Activated T-cell treated with anti-CD3 and anti-CD28 coated beads, Interleukin-2, amount 50 U/mL, for 1 hour (primary cell): ENCODE measurements at regions not wholly inside any gene's neighbourhood (a gene's known extent, or its start where the extent isn't known, plus 50 kb on each side); places are given as distances from the start of the nearest gene placed in this dataset.

Experiments used
- DNase-seq: peaks from one replicate; pipeline ENCODE4 v3.0.0-alpha.2; 2020

GRCh38 chr16:26729951-26730541 is 336.7 kb upstream of the C16orf82 start:
- DNase-seq = no peak

GRCh38 chr16:26731729-26732128 is 335.0 kb upstream of the C16orf82 start:
- DNase-seq = no peak

GRCh38 chr16:26733710-26734109 is 333.0 kb upstream of the C16orf82 start:
- DNase-seq = no peak

GRCh38 chr16:26735521-26735920 is 331.2 kb upstream of the C16orf82 start:
- no peak for DNase-seq

- no peak for DNase-seq
These were observed 330.6 kb upstream of the C16orf82 start for GRCh38 chr16:26736084-26736483.

- no peak for DNase-seq
These were observed 326.0 kb upstream of the C16orf82 start for GRCh38 chr16:26740771-26741170.

GRCh38 chr16:26742040-26742439 is 324.7 kb upstream of the C16orf82 start:
- no peak for DNase-seq

GRCh38 chr16:26744430-26744829 is 322.3 kb upstream of the C16orf82 start:
- no peak for DNase-seq

GRCh38 chr16:26747760-26748159 is 319.0 kb upstream of the C16orf82 start:
- no peak for DNase-seq

GRCh38 chr16:26749072-26749471 is 317.7 kb upstream of the C16orf82 start:
- DNase-seq = no peak

GRCh38 chr16:26752166-26752565 is 314.6 kb upstream of the C16orf82 start:
- DNase-seq = no peak

GRCh38 chr16:26756633-26757032 is 310.1 kb upstream of the C16orf82 start:
- DNase-seq = no peak

- DNase-seq = no peak
These were observed 304.1 kb upstream of the C16orf82 start for GRCh38 chr16:26762594-26762993.

GRCh38 chr16:26765087-26765486 is 301.6 kb upstream of the C16orf82 start:
- DNase-seq = no peak

- no peak for DNase-seq
These were observed 298.2 kb upstream of the C16orf82 start for GRCh38 chr16:26768385-26769010.

- no peak for DNase-seq
These were observed 296.2 kb upstream of the C16orf82 start for GRCh38 chr16:26770547-26770946.

GRCh38 chr16:26772503-26772902 is 294.2 kb upstream of the C16orf82 start:
- no peak for DNase-seq

GRCh38 chr16:26777821-26778220 is 288.9 kb upstream of the C16orf82 start:
- DNase-seq = no peak

GRCh38 chr16:26787924-26788323 is 278.8 kb upstream of the C16orf82 start:
- DNase-seq = no peak

- DNase-seq = no peak
These were observed 275.6 kb upstream of the C16orf82 start for GRCh38 chr16:26791169-26791568.

GRCh38 chr16:26795184-26795583 is 271.5 kb upstream of the C16orf82 start:
- DNase-seq = no peak

GRCh38 chr16:26801628-26802027 is 265.1 kb upstream of the C16orf82 start:
- DNase-seq = no peak

GRCh38 chr16:26802440-26802839 is 264.3 kb upstream of the C16orf82 start:
- no peak for DNase-seq

GRCh38 chr16:26802965-26803364 is 263.8 kb upstream of the C16orf82 start:
- no peak for DNase-seq

- no peak for DNase-seq
These were observed 260.1 kb upstream of the C16orf82 start for GRCh38 chr16:26806657-26807056.
